ENCODE measurements at regions not wholly inside any gene's neighbourhood (a gene's known extent, or its start where the extent isn't known, plus 50 kb on each side); places are given as distances from the start of the nearest gene placed in this dataset.

GRCh38 chr2:236982693-236983455 is 102.8 kb upstream of the COPS8 start:
- H3K27me3 ChIP-seq (ENCODE audit: insufficient read depth, low read length): no peaks in the 10 kb centered on the region
- H3K27ac ChIP-seq (ENCODE audit: low read depth, low read length): no peak overlapping the region
- 96% methylated on average over 3 of the region's 3 CpGs for WGBS
- H3K9me3 ChIP-seq (ENCODE audit: insufficient read depth, low read depth, low read length): peaks cover 8% of the 10 kb centered on the region; the same call in 1 of the 2 replicates
- H3K9ac ChIP-seq (ENCODE audit: low read depth, low read length): no peak overlapping the region
- no peak overlapping the region for H3K4me3 ChIP-seq (ENCODE audit: low read length)
- H3K36me3 ChIP-seq (ENCODE audit: insufficient read depth, low read length): no peaks in the 10 kb centered on the region
- H3K4me1 ChIP-seq (ENCODE audit: insufficient read depth, low read length): no peaks in the 10 kb centered on the region

DNA sequence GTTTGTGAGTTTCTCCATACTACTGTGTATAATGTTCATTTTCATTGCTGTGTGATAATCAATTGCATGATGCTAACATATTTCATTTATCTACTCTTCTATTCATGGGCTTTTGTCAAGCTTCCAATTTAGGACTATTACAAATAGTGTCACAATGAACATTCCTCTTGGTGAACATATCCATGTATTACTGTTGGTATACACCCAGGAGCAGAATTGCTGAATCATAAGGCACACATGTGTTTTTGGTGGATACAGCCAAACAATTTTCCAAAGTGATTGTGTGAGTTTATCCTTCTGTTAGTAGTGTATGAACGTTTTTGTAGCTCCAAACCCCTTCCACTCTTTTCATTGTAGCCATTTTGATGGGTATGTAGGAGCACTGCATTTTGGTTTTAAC is 101.6 kb upstream of the COPS8 start:
- no peaks in the 10 kb centered on the region for H3K27me3 ChIP-seq (ENCODE audit: insufficient read depth, low read length)
- peaks cover 8% of the 10 kb centered on the region; the same call in 1 of the 2 replicates for H3K9me3 ChIP-seq (ENCODE audit: insufficient read depth, low read depth, low read length)
- no peak overlapping the region for H3K9ac ChIP-seq (ENCODE audit: low read depth, low read length)
- no peak overlapping the region for H3K4me3 ChIP-seq (ENCODE audit: low read length)
- no peaks in the 10 kb centered on the region for H3K4me1 ChIP-seq (ENCODE audit: insufficient read depth, low read length)
- no peak overlapping the region for H3K27ac ChIP-seq (ENCODE audit: low read depth, low read length)
- H3K36me3 ChIP-seq (ENCODE audit: insufficient read depth, low read length): no peaks in the 10 kb centered on the region
- WGBS: no CpG with 5 or more reads among the region's 1 CpG

- H3K27me3 ChIP-seq (ENCODE audit: insufficient read depth, low read length): no peaks in the 10 kb centered on the region
- no peak overlapping the region for H3K4me3 ChIP-seq (ENCODE audit: low read length)
- H3K36me3 ChIP-seq (ENCODE audit: insufficient read depth, low read length): no peaks in the 10 kb centered on the region
- no peak overlapping the region for H3K27ac ChIP-seq (ENCODE audit: low read depth, low read length)
- 98% methylated on average over 7 of the region's 7 CpGs for WGBS
- peaks cover 8% of the 10 kb centered on the region; the same call in 1 of the 2 replicates for H3K9me3 ChIP-seq (ENCODE audit: insufficient read depth, low read depth, low read length)
- H3K4me1 ChIP-seq (ENCODE audit: insufficient read depth, low read length): no peaks in the 10 kb centered on the region
- no peak overlapping the region for H3K9ac ChIP-seq (ENCODE audit: low read depth, low read length)
Observed at GRCh38 chr2:236985761-236986339, 99.8 kb upstream of the COPS8 start.

DNA sequence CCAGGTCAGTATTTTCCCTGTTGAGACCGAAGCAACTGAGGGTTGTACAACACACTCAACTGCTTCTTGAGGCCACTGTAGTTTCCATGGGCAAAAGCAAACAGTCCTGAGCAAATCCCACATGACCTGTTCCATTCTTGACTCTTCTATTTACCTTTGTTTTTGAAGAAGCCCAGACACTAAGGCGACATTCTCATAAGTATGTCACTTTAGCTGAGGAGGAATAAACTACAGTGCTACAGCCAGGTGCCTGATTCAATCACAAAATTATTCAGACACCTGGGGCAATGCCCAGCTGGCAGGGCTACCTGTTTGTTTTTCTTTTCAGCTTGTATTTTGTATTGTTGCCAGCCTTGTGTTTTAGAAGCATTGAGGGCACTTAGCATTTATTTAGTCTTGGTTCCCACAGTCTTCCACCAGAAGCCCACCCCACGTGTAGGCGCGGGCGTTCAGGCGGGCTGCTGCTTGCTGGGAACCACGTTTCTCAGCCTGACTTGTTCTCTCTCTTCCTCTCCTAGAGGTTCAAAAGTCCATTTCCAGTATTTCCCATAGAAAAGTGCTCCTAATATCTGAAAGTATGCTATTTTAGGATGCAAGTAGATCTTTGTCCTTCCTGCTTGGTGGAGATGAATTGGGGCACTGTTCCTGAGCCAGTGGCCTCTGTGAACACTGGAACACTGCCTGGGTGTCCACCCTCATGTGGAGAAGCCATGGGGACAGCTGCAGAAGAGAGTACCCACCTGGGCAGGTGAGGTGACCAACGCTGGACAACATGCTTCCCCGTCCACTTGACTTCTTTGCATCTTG is 99.0 kb upstream of the COPS8 start:
- H3K4me3 ChIP-seq (ENCODE audit: low read length): no peak overlapping the region
- H3K27me3 ChIP-seq (ENCODE audit: insufficient read depth, low read length): no peaks in the 10 kb centered on the region
- peaks cover 8% of the 10 kb centered on the region; the same call in 1 of the 2 replicates for H3K9me3 ChIP-seq (ENCODE audit: insufficient read depth, low read depth, low read length)
- H3K9ac ChIP-seq (ENCODE audit: low read depth, low read length): no peak overlapping the region
- H3K4me1 ChIP-seq (ENCODE audit: insufficient read depth, low read length): no peaks in the 10 kb centered on the region
- no peak overlapping the region for H3K27ac ChIP-seq (ENCODE audit: low read depth, low read length)
- H3K36me3 ChIP-seq (ENCODE audit: insufficient read depth, low read length): no peaks in the 10 kb centered on the region
- 94% methylated on average over 10 of the region's 10 CpGs for WGBS

GRCh38 chr2:236988216-236988615 is 97.5 kb upstream of the COPS8 start:
- Histone ChIP-seq H3K9me3 (ENCODE audit: insufficient read depth, low read depth, low read length) (peaks cover 5% of the 10 kb centered on the region; the same call in 1 of the 2 replicates), H3K4me3 (ENCODE audit: low read length) (no peak overlapping the region), H3K4me1 (ENCODE audit: insufficient read depth, low read length) (no peaks in the 10 kb centered on the region), H3K27ac (ENCODE audit: low read depth, low read length) (no peak overlapping the region), H3K36me3 (ENCODE audit: insufficient read depth, low read length) (no peaks in the 10 kb centered on the region), H3K9ac (ENCODE audit: low read depth, low read length) (no peak overlapping the region), H3K27me3 (ENCODE audit: insufficient read depth, low read length) (no peaks in the 10 kb centered on the region)
- WGBS: 95% methylated on average over 2 of the region's 2 CpGs

DNA sequence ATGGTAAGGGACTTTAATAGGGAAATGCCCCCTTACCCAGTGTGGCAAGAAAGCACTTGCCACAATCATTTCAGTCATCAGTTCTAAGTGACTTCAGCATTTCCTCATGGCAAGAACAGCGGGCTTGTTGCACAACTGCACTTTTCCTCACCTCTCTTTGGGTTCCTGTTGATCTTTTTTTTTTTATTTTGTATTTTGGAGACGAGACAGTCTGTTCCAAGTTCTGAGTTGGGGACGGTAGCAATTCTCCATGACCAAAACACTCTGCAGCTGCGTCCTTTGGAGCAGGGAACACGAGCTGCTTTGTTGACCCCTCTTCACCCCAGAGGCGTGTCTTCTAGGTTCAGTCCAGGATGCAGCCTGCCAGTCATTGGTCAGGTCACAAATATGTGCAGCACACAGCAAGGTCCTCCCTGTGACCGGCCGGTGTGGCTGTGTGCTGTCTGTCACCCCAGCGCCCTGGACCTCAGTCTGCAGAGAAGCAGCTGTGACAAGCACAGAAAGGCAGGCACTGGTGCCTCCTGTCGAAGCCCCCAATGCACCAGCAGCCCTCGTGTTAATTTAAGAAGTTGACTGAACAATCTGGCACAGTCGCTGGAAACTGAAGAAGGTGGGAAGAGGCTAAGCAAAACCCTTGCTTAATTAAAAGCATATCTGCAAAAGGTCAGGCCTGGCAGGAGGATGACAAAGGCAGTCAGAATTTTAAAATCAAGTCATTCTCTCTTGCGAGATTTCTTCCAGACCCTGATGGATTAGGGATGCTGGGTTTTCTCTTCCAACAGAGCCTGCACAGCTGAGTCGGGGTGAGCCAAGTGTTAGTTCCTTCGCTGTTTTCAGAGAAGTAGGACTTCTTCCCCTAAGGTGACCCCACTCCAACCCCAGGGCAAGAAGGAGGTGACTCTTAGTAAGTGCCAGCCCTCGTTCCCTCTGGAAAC is 96.7 kb upstream of the COPS8 start:
- H3K4me3 ChIP-seq (ENCODE audit: low read length): no peak overlapping the region
- no peak overlapping the region for H3K27ac ChIP-seq (ENCODE audit: low read depth, low read length)
- no peaks in the 10 kb centered on the region for H3K4me1 ChIP-seq (ENCODE audit: insufficient read depth, low read length)

GRCh38 chr2:236990552-236990951 is 95.1 kb upstream of the COPS8 start:
- Histone ChIP-seq H3K4me3 (ENCODE audit: low read length) (no peak overlapping the region), H3K9ac (ENCODE audit: low read depth, low read length) (no peak overlapping the region), H3K27ac (ENCODE audit: low read depth, low read length) (no peak overlapping the region), H3K36me3 (ENCODE audit: insufficient read depth, low read length) (no peaks in the 10 kb centered on the region), H3K9me3 (ENCODE audit: insufficient read depth, low read depth, low read length) (no peaks in the 10 kb centered on the region), H3K27me3 (ENCODE audit: insufficient read depth, low read length) (no peaks in the 10 kb centered on the region), H3K4me1 (ENCODE audit: insufficient read depth, low read length) (peaks cover 13% of the 10 kb centered on the region)
- 100% methylated on average over 2 of the region's 2 CpGs for WGBS

More for the DNA sequence above, 96.7 kb upstream of the COPS8 start:
- no peaks in the 10 kb centered on the region for H3K36me3 ChIP-seq (ENCODE audit: insufficient read depth, low read length)
- no peaks in the 10 kb centered on the region for H3K27me3 ChIP-seq (ENCODE audit: insufficient read depth, low read length)
- WGBS: 91% methylated on average over 16 of the region's 16 CpGs
- H3K9ac ChIP-seq (ENCODE audit: low read depth, low read length): no peak overlapping the region
- H3K9me3 ChIP-seq (ENCODE audit: insufficient read depth, low read depth, low read length): 0 out of 2 replicates have a peak, but pooled peaks cover 3% of the 10 kb centered on the region

DNA sequence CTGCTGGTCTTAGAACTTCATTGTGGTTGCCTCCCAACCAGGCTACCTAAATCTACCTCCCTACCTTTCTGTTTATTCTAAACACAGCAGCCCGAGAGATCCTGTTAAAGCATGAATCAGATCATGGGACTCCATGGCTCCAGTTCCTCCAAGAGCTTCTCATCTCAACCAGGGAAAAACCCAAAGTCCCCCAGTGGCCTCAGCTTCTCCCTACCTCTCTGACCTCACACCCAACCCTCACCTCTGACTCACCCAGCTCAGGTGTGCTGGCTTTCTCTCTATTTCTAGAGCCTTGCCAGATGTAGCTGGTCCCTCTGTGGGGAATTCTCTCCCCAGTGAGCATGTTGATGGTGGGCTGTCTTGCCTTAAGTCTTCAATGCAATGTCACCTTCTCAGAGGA is 93.8 kb upstream of the COPS8 start:
- Histone ChIP-seq H3K36me3 (ENCODE audit: insufficient read depth, low read length) (no peaks in the 10 kb centered on the region), H3K9me3 (ENCODE audit: insufficient read depth, low read depth, low read length) (no peaks in the 10 kb centered on the region), H3K4me1 (ENCODE audit: insufficient read depth, low read length) (peaks cover 25% of the 10 kb centered on the region), H3K4me3 (ENCODE audit: low read length) (no peak overlapping the region), H3K27me3 (ENCODE audit: insufficient read depth, low read length) (no peaks in the 10 kb centered on the region), H3K27ac (ENCODE audit: low read depth, low read length) (no peak overlapping the region), H3K9ac (ENCODE audit: low read depth, low read length) (no peak overlapping the region)
- WGBS: 96% methylated on average over 1 of the region's 1 CpG

- Histone ChIP-seq H3K36me3 (ENCODE audit: insufficient read depth, low read length) (no peaks in the 10 kb centered on the region), H3K27me3 (ENCODE audit: insufficient read depth, low read length) (no peaks in the 10 kb centered on the region), H3K4me3 (ENCODE audit: low read length) (no peak overlapping the region), H3K9me3 (ENCODE audit: insufficient read depth, low read depth, low read length) (no peaks in the 10 kb centered on the region), H3K9ac (ENCODE audit: low read depth, low read length) (no peak overlapping the region), H3K4me1 (ENCODE audit: insufficient read depth, low read length) (peaks cover 33% of the 10 kb centered on the region), H3K27ac (ENCODE audit: low read depth, low read length) (no peak overlapping the region)
- 91% methylated on average over 2 of the region's 2 CpGs for WGBS
Observed at GRCh38 chr2:236993286-236993685, 92.4 kb upstream of the COPS8 start.

DNA sequence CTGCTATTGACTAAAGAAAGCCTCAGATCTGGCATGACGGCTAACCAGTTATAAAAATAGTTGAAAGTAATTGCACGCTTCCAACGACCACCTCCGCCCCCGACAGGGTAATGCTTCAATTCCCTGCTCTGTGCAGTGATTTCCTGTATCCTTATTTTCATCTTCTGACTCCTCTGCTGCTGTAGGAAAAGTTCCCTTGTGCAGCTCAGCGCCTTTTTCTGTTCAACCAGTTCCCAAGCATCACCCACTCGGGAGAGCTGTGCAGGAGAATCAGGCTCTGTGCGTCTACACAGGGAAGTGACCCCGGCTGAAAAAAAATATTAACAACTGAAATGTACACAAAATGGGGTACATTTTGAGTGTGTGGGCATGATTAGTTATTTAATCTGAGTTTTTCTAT is 91.3 kb upstream of the COPS8 start:
- no peak overlapping the region for H3K27ac ChIP-seq (ENCODE audit: low read depth, low read length)
- no peaks in the 10 kb centered on the region for H3K36me3 ChIP-seq (ENCODE audit: insufficient read depth, low read length)
- 0 out of 2 replicates have a peak, but pooled peaks cover 1% of the 10 kb centered on the region for H3K9me3 ChIP-seq (ENCODE audit: insufficient read depth, low read depth, low read length)
- 93% methylated on average over 8 of the region's 9 CpGs for WGBS
- peaks cover 36% of the 10 kb centered on the region for H3K4me1 ChIP-seq (ENCODE audit: insufficient read depth, low read length)
- H3K9ac ChIP-seq (ENCODE audit: low read depth, low read length): no peak overlapping the region
- no peaks in the 10 kb centered on the region for H3K27me3 ChIP-seq (ENCODE audit: insufficient read depth, low read length)
- no peak overlapping the region for H3K4me3 ChIP-seq (ENCODE audit: low read length)

Data from HUES64 (cell line).